Vagina (tissue), 2 donors: ENCODE measurements at regions not wholly inside any gene's neighbourhood (a gene's known extent, or its start where the extent isn't known, plus 50 kb on each side); places are given as distances from the start of the nearest gene placed in this dataset.
"Not testable (repeated sequence)": the region's sequence is repeated elsewhere in the genome, so short reads cannot be mapped to it uniquely, and the experiment has no call there.

ENCODE experiments used
- POLR2A ChIP-seq, 2 donors: fragments of 450-650 bp; IDR thresholded peaks; one replicate each; pipeline ENCODE4 v1.6.1; 2017; ENCODE audit warnings: antibody characterized with exemption in 2 of 2, mild to moderate bottlenecking in 2 of 2, moderate library complexity in 2 of 2
- POLR2AphosphoS5 ChIP-seq, 2 donors: sonication (generic); formaldehyde crosslinking; IDR thresholded peaks; one replicate each; pipeline ENCODE4 v1.9.0; 2017; ENCODE audit warnings: antibody characterized with exemption in 2 of 2, mild to moderate bottlenecking in 2 of 2, low read depth in 1 of 2; ENCODE audit not compliant: insufficient read depth in 1 of 2
- TF ChIP-seq, protein P1 (sequence below), 3 experiments: fragments of 450-650 bp in 2 of 3; fragments of 200-600 bp in 1 of 3; sonication (generic) in 1 of 3; IDR thresholded peaks; one replicate each; pipeline ENCODE4 v1.5.1; 2017 to 2019; ENCODE audit warnings: antibody characterized with exemption in 3 of 3, mild to moderate bottlenecking in 2 of 3, moderate library complexity in 2 of 3

DNA sequence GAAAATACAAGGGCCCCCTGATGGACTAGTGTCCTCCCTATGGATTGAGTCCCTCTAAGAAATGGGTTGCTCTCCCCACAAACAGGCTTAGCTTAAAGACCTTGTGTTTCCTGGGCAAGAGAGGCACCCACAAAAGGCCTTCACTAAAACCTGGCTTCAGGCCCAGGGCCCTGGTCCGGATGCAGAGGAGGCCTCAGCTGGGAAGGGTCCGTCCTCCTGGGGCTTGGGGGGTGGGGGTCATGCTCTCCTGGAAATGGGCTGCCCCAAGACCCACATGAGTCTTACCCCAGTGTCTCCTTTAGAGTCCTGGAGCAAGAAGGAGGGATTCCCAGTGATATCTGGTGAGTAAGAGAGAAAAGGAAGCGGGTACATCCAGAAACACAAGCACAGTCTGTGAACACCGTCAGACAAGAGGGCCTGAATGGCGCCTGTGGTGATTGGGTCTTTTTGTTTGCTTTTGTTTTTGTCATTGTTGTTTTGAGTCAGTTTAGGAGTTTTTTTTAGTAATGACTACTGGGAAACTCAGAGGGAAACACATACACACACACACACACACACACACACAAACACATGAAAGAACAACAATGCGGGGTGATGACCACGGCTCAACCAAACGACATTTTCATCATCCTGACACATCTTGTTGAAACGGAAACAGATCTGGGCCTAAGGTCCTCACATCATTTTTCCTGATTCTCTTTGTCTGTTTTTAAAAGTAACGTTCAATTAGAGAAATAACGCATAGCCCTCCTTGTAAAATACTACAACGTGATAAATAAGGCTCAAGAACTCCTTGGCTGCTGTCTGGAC, 292.3 kb downstream of the BCL2L11 start:
- TF ChIP-seq, protein P1, sequence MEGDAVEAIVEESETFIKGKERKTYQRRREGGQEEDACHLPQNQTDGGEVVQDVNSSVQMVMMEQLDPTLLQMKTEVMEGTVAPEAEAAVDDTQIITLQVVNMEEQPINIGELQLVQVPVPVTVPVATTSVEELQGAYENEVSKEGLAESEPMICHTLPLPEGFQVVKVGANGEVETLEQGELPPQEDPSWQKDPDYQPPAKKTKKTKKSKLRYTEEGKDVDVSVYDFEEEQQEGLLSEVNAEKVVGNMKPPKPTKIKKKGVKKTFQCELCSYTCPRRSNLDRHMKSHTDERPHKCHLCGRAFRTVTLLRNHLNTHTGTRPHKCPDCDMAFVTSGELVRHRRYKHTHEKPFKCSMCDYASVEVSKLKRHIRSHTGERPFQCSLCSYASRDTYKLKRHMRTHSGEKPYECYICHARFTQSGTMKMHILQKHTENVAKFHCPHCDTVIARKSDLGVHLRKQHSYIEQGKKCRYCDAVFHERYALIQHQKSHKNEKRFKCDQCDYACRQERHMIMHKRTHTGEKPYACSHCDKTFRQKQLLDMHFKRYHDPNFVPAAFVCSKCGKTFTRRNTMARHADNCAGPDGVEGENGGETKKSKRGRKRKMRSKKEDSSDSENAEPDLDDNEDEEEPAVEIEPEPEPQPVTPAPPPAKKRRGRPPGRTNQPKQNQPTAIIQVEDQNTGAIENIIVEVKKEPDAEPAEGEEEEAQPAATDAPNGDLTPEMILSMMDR (IDR thresholded peaks at IDR 0.05): not testable (repeated sequence)
- not testable (repeated sequence) for TF ChIP-seq POLR2A (IDR thresholded peaks at IDR 0.05); POLR2AphosphoS5 (IDR thresholded peaks at IDR 0.05; ENCODE audit: insufficient read depth in 1 of 2, low read depth in 1 of 2)
